Upper lobe of left lung (tissue), 4 donors: ENCODE measurements at regions not wholly inside any gene's neighbourhood (a gene's known extent, or its start where the extent isn't known, plus 50 kb on each side); places are given as distances from the start of the nearest gene placed in this dataset.

Experiments used
- EP300 ChIP-seq, 4 donors: sonication (generic); formaldehyde crosslinking; IDR thresholded peaks; one replicate each; pipeline ENCODE4 v1.5.1; 2017; ENCODE audit warnings: antibody characterized with exemption in 4 of 4, control low read depth in 2 of 4
- POLR2A ChIP-seq, 4 donors: fragments of 450-650 bp; IDR thresholded peaks; one replicate each; pipeline ENCODE4 v1.5.1; 2016 to 2017; ENCODE audit warnings: antibody characterized with exemption in 4 of 4, mild to moderate bottlenecking in 2 of 4
- POLR2AphosphoS5 ChIP-seq, 2 donors: sonication (generic); formaldehyde crosslinking; IDR thresholded peaks; one replicate each; pipeline ENCODE4 v1.5.1; 2017; ENCODE audit warnings: antibody characterized with exemption in 2 of 2
- TF ChIP-seq, protein P1 (sequence below), 6 experiments: fragments of 450-650 bp in 4 of 6; fragments of 200-600 bp in 2 of 6; sonication (generic) in 2 of 6; IDR thresholded peaks; one replicate each; pipeline ENCODE4 v1.5.1; 2016 to 2019; ENCODE audit warnings: antibody characterized with exemption in 6 of 6

DNA sequence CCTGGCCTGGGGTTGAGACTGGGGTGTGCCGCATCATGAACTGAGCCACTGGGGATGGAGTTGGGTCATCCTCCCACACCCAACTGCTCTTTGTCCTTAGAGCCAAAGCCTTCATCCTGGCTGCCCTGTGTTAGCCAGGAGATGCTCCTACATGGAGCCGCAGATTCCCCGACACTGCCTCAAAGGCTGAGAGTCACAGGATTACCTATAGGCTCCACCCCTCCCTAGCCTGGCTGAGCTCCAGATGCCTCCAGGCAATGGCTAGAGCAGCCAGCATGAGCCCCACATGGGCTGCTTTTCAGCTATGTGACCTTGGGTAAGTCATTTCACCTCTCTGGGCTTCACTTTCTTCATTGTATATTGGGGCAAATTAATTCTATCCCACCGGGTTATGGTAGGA is 119.9 kb upstream of the POU3F1 start:
- TF ChIP-seq, protein P1, sequence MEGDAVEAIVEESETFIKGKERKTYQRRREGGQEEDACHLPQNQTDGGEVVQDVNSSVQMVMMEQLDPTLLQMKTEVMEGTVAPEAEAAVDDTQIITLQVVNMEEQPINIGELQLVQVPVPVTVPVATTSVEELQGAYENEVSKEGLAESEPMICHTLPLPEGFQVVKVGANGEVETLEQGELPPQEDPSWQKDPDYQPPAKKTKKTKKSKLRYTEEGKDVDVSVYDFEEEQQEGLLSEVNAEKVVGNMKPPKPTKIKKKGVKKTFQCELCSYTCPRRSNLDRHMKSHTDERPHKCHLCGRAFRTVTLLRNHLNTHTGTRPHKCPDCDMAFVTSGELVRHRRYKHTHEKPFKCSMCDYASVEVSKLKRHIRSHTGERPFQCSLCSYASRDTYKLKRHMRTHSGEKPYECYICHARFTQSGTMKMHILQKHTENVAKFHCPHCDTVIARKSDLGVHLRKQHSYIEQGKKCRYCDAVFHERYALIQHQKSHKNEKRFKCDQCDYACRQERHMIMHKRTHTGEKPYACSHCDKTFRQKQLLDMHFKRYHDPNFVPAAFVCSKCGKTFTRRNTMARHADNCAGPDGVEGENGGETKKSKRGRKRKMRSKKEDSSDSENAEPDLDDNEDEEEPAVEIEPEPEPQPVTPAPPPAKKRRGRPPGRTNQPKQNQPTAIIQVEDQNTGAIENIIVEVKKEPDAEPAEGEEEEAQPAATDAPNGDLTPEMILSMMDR (IDR thresholded peaks at IDR 0.05) = no peak
- TF ChIP-seq EP300 (IDR thresholded peaks at IDR 0.05) = no peak
- TF ChIP-seq POLR2A (IDR thresholded peaks at IDR 0.05) = no peak
- TF ChIP-seq POLR2AphosphoS5 (IDR thresholded peaks at IDR 0.05) = no peak
